ENCODE measurements at regions not wholly inside any gene's neighbourhood (a gene's known extent, or its start where the extent isn't known, plus 50 kb on each side); places are given as distances from the start of the nearest gene placed in this dataset.
A peak's percentile ranks its signal among the peaks of the same experiment; 100 is the strongest.

- no peaks in the 10 kb centered on the region for H3K27me3 Mint-ChIP-seq (ENCODE audit: unreplicated experiment)
- peaks cover 65% of the 10 kb centered on the region for H3K4me1 Mint-ChIP-seq (ENCODE audit: unreplicated experiment)
- no peak overlapping the region for H3K4me3 Mint-ChIP-seq (ENCODE audit: unreplicated experiment)
- TF ChIP-seq CTCF (IDR thresholded peaks at IDR 0.05), result no peak
- H3K36me3 Mint-ChIP-seq (ENCODE audit: unreplicated experiment), result no peaks in the 10 kb centered on the region
- no peak overlapping the region for H3K27ac Mint-ChIP-seq (ENCODE audit: unreplicated experiment)
- H3K9me3 Mint-ChIP-seq (ENCODE audit: unreplicated experiment), result peaks cover 4% of the 10 kb centered on the region
- no peak for DNase-seq (ENCODE audit: extremely low spot score, unreplicated experiment)
These were observed 184.7 kb upstream of the FN1 start for GRCh38 chr2:215620528-215620927.

DNA sequence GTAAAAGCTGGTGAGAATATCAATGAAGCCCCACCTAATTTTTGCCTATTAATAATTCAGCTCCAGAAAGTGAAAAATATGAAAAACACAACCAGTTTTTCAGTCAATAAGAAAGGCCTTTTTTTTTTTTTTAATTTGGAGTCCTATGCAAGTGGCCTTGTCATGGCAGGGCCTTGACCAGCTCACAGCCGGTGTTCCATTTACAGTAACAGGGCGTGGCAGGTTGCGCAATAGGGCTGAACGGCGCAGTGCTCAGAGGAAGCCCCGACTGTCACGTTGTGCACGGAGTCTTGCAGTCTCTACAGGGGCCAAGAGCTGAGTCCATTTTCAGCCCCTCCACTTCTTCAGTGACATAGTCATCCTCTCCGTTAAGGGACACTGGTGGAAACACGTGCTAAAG is 184.1 kb upstream of the FN1 start:
- Mint-ChIP-seq H3K36me3 (ENCODE audit: unreplicated experiment) (no peaks in the 10 kb centered on the region), H3K27me3 (ENCODE audit: unreplicated experiment) (no peaks in the 10 kb centered on the region), H3K27ac (ENCODE audit: unreplicated experiment) (no peak overlapping the region), H3K4me3 (ENCODE audit: unreplicated experiment) (no peak overlapping the region), H3K9me3 (ENCODE audit: unreplicated experiment) (peaks cover 4% of the 10 kb centered on the region), H3K4me1 (ENCODE audit: unreplicated experiment) (peaks cover 62% of the 10 kb centered on the region)
- no peak for DNase-seq (ENCODE audit: extremely low spot score, unreplicated experiment)
- no peak for TF ChIP-seq CTCF (IDR thresholded peaks at IDR 0.05)

DNA sequence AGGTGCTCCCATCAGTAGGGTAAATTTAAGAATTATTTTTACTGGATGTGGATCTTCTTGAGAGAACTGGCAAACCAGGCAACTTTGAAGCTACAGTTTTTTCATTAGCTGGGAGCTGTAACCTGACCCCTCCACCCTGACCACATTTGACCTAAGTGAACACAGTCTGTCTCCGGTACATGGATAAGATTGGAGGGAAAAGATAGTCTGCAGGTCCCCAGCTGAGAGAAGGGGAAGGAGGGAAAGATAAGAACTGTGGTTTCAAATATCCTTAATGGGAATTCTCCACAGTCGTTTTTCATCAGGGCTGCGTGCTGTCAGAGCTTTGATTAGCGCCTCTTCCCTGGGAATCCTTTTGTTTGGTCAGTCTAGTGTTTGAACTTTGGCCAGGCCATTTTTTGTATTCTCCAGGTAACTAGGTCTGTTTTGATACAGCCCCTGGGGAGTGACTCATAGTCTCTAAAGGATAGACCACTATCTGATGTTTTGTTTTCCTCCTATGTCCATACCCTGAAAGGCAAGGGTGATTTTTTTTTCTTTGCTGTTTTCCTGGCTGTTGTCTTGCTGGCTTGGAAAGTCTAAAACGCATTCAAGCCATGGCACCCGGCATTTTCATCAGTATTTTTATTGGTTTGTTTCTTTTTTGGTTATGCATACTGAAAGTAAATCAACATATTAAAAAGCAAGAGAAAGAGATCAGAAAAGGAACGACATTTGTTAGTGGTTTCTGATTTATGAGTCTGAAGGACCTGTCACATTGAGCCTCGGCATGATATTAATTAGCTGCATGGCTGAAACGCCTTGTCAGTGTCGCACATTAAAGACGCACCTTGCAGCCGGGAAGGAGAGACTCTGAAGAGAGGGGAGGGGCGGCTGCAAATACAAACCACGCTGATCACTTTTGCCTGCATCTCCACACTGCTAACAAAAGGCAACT is 183.4 kb upstream of the FN1 start:
- Mint-ChIP-seq H3K27me3 (ENCODE audit: unreplicated experiment) (no peaks in the 10 kb centered on the region), H3K27ac (ENCODE audit: unreplicated experiment) (peak overlapping the region; percentile 82), H3K4me1 (ENCODE audit: unreplicated experiment) (peaks cover 59% of the 10 kb centered on the region), H3K4me3 (ENCODE audit: unreplicated experiment) (no peak overlapping the region), H3K36me3 (ENCODE audit: unreplicated experiment) (no peaks in the 10 kb centered on the region), H3K9me3 (ENCODE audit: unreplicated experiment) (peaks cover 4% of the 10 kb centered on the region)
- DNase-seq (ENCODE audit: extremely low spot score, unreplicated experiment), result no peak
- TF ChIP-seq CTCF (IDR thresholded peaks at IDR 0.05), result no peak

DNA sequence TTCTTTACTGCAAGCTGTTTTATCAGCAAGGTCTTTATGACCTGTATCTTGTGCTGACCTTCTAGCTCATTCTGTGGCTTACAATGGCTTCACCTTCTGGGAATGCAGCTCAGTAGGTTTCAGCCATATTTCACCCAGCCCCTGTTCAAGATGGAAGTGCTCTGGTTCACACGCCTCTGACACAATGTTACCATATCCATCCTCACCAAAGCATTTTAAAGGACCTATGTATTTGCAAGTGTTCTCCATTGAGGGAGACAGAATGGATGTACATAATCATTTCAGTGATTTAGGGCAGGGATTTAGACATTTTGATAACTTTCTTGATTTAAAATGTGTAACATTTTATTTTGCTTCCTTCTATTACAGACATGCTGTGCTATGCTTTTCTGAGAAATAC is 182.3 kb upstream of the FN1 start:
- peaks cover 4% of the 10 kb centered on the region for H3K9me3 Mint-ChIP-seq (ENCODE audit: unreplicated experiment)
- peak overlapping the region; percentile 82 for H3K27ac Mint-ChIP-seq (ENCODE audit: unreplicated experiment)
- H3K27me3 Mint-ChIP-seq (ENCODE audit: unreplicated experiment), result no peaks in the 10 kb centered on the region
- peaks cover 63% of the 10 kb centered on the region for H3K4me1 Mint-ChIP-seq (ENCODE audit: unreplicated experiment)
- no peak for TF ChIP-seq CTCF (IDR thresholded peaks at IDR 0.05)
- H3K36me3 Mint-ChIP-seq (ENCODE audit: unreplicated experiment), result no peaks in the 10 kb centered on the region
- no peak overlapping the region for H3K4me3 Mint-ChIP-seq (ENCODE audit: unreplicated experiment)
- no peak for DNase-seq (ENCODE audit: extremely low spot score, unreplicated experiment)

- Mint-ChIP-seq H3K4me1 (ENCODE audit: unreplicated experiment) (peaks cover 65% of the 10 kb centered on the region), H3K27ac (ENCODE audit: unreplicated experiment) (no peak overlapping the region), H3K27me3 (ENCODE audit: unreplicated experiment) (no peaks in the 10 kb centered on the region), H3K9me3 (ENCODE audit: unreplicated experiment) (peaks cover 4% of the 10 kb centered on the region), H3K4me3 (ENCODE audit: unreplicated experiment) (no peak overlapping the region), H3K36me3 (ENCODE audit: unreplicated experiment) (no peaks in the 10 kb centered on the region)
- no peak for TF ChIP-seq CTCF (IDR thresholded peaks at IDR 0.05)
- no peak for DNase-seq (ENCODE audit: extremely low spot score, unreplicated experiment)
These were observed 181.4 kb upstream of the FN1 start for GRCh38 chr2:215617060-215617824.
